NCI-H1092 treated with DMSO at 0.1 percent for 48 hours (cell line): ENCODE measurements at regions not wholly inside any gene's neighbourhood (a gene's known extent, or its start where the extent isn't known, plus 50 kb on each side); places are given as distances from the start of the nearest gene placed in this dataset.

ENCODE experiments used
- DNase-seq: peaks from one replicate; lab custom pipeline; 2025; lab: John Stamatoyannopoulos, UW

DNA sequence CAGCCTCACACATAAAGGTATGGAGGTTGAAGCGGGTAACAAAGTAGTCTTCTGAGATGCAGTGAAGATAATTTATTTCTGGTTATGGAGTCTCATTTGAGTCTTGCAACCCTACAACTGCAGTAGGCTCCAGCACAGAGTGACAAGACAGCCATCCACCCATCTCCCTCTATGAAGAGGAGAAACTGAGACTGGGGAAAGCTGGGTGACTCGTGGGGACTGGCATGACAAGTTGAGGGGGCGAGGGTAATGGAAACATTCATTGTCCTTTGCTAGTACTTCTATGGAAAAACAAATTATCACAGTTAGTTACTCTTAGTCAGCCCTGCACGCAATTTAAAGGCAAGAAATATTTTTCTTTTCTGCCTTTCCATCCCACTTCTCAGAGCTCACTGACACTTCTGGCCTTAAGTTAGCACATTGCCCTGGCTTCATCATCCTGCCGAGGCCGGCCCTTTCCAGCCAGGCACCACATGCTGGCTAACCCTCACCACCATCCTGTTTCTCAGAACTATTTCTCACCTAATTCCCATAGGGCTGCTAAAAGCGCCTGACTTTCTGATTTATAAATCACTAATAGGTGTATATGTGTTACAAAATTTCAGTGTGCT, 361.1 kb downstream of the ETS1 start:
- DNase-seq = no peak

DNA sequence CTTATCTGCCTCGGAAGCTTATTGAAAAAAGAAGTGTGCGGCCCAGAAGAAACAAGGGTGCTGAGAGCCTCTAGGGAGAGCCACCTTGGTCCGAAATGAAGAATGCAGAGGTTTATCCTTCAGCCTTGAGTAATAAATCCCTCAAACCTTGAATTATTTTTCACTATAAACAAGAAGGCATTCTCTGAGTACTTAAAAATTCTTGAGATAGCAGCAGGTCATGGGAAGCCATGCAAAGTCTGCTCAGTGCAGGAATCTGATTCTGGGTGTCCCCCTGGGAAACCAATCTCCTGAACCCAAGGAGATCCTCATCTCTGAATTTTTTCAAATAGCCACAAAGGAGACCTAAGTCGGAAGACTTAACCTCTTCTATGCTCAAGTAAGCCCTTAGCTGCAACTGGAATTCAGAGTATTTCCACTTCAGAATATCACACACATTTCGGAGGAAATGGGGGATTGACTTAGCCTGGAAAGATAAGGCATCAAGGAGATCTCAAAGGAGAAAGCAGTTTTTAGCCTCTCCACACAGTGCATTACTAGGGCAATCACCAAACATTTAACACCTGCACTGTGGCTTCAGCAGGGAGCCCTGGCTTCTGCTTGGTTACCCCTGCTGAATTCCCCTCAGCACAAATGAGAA, 365.0 kb downstream of the ETS1 start:
- DNase-seq = no peak

DNA sequence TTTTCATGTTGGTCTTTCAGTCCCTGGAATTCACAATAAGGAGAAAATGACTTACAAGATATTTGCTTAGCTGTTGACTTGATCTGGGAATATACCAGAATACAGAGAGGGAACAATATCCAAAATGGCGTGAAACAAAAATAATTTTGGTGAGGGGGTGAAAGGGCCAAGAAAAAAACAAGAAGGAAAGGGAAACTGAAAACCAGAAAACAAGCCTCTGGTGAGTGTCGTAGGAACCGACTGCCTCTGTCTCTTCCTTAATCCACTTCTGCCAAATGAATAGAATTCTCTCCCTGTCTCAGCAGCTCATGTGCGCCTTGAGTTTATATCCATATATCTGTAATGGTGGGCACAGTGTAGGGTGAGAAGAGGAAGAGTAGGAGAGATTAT, 367.6 kb downstream of the ETS1 start:
- DNase-seq = no peak

DNA sequence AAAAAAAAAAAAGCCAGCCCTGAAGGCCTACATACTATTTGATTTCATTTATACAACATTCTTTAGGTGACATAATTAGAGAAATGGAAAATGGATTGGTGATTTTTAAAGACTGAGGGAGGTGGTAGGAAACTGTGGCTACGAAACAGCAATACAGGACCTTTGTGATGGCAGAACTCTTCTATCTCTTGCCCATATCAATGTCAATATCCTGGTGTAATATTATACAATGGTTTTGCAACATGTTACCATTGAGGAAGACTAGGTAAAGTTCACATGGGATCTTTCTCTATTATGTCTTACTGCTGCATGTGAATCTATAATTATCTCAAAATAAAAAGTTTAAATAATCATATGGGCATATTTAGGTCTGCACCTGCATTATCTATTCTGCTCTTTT, 371.2 kb downstream of the ETS1 start:
- no peak for DNase-seq

DNA sequence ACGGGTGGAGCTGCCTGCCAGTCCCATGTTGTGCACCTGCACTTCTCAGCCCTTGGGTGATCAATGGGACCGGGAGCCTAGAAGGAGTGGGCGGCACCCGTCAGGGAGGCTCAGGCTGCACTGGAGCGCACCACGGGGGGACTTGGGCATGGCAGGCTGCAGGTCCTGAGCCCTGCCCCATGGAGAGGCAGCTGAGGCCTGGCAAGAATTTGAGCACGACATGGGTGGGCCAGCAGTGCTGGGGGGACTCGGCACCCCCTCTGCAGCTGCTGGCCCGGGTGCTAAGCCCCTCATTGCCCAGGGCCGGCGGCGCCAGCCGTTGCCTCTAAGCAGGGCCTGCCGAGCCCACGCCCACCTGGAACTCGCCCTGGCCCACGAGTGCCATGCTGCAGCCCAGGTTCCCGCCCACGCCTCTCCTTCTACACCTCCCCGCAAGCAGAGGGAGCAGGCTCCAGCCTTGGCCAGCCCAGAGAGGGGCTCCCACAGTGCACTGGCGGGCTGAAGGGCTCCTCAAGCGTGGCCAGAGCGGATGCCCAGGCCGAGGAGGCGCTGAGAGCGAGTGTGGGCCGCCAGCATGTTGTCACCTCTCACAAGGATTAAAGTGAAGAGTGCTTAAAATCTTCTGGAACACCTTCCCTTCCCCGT, 372.0 kb downstream of the ETS1 start:
- no peak for DNase-seq

DNA sequence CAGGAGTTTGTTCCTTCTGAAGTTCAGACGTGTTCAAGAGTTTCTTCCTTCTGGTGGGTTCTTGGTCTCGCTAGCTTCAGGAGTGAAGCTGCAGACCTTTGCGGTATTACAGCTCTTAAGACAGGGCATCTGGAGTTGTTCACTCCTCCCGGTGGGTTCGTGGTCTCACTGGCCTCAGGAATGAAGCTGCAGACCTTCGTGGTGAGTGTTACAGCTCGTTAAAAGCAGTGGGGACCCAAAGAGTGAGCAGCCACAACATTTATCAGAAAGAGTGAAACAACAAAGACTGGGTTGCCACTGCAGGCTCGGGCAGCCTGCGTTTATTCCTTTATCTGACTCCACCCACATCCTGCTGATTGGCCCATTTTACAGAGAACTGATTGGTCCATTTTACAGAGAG, 373.1 kb downstream of the ETS1 start:
- DNase-seq = no peak

DNA sequence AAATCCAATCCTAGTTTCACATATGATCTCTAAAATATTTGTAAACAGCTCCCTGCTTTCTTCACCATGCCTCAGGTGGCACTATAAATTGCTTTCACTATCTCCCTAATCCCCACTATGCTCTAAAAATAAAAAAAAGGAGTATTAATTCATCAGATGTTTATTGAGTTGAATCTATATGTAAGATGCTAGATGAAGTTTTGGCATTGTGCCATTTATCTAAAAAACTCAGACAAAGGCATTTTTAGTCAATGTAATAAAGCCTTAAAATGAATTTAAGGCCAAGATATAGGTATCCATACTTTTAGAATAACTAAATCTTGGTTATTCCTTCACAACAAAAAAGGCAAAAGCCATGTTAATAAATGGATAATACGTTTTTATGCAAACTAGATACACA, 373.9 kb downstream of the ETS1 start:
- DNase-seq = no peak

DNA sequence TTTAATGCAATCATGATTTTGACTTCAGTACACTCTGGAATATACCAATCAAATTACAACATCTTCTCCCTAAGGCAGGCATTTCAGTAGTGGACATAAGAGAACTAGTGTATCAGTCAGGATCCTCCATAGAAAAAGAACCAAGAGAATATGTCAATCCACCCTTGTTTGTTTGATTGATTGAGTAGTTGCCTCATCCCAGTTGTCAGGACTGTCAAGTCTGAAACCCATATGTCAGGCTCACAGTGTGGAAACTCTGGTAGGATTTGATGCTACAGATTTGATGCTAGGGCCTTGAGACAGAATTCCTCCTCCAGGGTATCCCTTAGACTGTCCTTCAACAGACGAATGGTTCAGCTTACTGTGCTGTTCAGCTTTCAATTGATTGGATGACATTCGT, 375.0 kb downstream of the ETS1 start:
- no peak for DNase-seq

DNA sequence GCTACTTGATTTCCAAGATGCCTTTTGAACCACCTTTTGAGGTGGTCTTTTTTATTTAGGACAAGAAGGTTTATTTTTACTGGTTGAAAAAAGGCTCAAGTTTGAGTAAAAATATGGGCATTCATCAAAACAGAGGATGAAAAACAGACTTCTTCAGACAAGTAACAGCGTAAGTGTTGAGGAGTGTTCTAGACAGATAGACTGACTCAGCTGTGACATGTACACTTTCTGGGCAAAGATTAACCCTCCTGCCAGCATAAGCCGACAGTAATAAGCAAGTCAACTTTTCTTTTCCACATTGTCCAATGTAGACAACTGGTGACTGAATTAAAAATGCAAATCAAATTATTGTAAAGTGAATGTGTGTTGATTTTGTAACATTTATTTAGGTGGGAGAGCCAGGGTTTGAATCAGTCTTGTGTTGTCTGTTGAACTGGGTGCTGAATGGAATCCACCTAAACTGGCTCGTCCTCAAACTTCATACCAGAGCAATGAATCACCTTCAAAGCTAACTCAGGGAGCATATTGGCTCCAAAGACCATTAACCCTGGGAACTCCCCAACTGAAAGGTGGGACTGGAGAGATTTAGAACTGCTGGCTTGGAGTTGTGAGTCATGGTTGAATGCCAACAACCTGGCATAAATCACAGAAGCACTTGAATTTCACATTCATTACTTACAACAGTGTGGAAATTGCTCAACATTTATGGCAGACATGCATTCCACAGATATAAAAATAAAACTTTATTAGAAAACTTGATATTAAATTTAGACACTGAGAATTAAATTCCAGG, 377.0 kb downstream of the ETS1 start:
- no peak for DNase-seq

DNA sequence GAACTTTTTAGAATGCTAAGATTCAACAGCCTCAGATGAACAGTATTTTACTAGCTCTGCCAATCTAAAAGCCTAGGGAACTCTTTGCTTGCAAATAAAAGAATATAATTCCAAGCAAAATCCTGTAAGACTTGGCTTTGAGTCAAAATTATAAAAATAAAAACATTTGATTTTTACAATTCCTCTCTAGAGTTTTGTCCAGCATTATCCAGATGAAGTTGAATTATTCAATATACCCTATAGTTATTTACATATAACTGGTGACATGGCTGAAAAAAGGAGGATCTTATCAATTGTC, 378.3 kb downstream of the ETS1 start:
- DNase-seq = no peak

DNA sequence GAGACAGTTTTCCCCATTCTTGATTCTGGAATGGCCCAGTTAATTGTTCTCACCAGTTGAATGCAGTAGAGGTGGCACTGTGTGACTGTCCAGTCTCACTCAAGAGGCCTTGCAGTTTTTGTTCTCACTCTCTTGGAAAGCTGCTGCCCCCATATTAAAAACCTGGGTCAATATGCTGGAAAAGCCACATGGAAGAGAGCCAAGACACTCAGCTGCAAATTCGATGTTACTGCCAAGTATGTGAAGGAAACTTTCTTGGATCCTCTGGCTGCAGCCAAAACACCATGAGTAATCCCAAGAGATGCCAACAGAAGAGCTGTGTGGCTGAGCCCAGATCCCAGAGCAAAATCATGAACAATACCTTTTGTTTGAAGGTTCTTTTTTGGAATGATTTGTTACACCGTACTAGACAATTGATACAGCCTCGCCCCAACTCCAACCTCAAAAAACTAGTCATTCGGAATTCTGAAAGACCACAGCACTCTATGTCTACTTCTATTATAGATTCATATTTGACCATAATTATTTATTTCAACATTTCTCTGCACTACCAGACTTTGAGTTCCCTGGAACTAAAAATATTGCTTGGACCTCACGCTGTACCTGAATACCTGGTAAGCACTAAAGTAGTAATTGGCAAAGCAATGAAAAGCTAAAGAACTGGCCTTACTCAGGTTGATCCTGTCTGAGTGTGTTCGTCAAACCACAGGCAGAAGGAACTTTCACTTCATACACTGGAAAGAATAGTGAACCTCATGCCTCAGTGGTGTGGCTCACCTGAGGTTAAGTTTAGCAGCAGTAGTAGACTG, 378.8 kb downstream of the ETS1 start:
- no peak for DNase-seq

DNA sequence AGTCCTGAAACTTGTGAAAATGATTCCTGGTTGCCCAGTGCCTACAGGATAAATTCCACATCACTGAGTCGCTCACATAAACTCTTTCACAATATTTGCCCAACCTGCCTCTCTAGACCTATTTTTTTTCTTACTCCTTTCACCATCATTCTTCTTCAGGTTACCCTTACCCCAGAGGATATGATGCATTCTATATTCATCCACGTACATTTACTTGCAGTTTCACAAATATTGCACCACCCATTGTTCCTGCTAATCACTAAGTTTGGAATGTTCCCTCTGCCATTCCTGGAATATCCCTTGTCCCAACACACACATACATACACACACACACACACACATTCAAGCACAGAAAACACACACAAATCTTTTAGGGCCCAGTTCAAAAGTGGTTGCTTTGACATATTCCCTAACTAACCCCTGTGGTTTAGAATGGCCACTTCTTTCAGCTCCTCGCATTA, 379.5 kb downstream of the ETS1 start:
- DNase-seq = no peak

DNA sequence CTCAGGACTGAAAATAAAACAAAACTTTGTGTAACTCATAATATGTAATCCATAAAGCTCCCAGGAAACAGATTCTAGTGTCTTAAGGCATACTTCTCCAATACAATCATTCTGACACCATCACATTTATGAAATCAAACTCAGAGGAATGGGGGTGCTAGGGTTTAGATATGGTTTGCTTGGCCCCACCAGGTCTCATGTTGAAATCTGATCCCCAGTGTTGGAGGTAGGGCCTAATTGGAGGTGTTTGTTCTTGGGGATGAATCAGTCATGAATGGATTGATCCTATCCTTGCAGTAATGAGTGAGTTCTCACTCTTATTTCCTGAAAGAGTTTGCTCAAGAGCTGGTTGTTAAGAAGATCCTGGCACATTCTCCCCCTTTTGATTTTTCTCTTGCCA, 380.9 kb downstream of the ETS1 start:
- no peak for DNase-seq

DNA sequence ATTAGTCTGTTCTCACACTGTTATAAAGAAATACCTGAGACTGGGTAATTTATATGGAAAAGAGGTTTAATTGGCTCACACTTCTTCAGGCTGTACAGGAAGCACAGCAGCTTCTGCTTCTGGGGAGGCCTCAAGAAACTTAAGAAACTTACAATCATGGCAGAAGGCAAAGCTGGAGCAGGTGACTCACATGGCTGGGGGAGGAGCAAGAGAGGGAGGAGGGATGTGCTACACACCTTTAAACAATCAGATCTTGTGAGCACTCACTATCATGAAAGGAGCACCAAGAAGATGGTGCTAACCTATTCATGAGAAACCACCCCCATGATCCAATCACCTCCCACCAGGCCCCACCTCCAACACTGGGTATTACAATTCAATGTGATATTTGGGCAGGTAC, 381.6 kb downstream of the ETS1 start:
- no peak for DNase-seq

DNA sequence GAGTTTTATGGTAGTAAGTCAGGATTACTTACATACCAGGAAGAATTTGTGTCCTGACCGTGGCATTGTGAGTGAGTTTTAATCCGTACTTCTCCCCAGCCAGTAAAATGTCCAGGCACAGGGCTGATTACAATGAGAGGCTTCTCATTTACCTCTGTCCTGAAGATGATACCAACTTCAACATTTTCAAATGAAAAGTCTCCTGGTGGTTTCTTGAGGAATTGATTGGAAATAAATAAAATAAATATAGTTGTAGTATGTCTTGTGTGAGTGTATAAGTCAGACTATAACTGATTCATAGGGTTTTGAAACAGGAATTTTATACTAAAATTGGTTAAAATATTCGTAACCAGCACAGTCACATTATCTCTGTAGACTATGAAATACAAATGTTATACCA, 382.5 kb downstream of the ETS1 start:
- DNase-seq = no peak

DNA sequence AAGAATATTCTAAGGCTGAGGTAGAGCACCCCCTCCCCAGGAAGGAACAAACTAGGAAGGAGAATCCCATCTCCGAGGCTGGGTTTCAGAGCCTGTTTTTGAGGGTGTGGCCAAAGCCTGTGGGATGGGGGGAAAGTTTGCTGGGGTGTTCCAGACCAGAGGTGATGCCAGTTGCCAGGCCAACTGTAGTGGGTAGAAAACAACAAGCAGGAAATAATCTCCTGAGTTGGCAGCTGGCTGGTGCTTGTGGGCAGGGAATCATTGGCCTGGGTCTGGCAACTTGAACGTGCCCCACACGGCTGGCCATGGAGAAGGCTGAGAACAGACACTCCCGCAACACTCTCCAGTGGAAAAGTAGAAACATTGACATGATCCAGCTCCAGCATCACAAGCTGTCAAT, 385.6 kb downstream of the ETS1 start:
- no peak for DNase-seq

DNA sequence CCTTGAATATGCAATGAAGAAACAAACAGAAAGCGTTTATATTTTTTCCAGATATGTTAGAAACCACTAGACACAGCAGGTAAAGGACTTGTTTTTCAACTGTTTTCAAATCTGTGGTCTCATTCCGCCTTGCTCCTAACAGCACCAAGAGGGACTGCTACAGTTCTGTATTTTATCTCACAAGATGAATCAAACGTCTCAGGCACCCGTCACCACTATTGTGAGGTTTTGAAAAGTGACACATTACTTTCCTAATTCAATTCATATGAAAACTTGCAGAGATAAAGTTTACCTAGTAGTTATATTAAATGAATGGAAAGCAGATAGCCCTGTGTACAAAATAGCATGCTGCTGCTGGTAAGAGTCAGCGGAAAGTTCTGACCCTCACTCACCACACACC, 386.3 kb downstream of the ETS1 start:
- no peak for DNase-seq

DNA sequence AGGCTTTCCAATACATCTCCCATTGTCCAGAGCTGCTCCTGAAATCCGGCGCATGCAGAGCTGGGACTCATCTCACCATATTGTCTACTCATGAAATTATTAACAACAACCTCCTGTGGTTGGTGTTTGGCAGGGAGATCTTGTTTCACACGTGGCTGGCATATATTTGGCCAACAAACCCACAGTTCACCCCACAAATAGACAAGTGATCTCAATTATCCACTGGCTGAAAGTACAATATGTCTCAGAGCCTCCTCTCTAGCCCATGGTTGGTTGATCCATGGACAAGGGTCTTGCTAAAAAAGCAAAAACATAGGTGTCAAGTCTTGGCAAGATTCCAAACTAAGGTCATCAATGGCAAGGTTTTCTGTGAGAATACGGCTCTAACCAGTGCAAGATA, 386.9 kb downstream of the ETS1 start:
- no peak for DNase-seq

DNA sequence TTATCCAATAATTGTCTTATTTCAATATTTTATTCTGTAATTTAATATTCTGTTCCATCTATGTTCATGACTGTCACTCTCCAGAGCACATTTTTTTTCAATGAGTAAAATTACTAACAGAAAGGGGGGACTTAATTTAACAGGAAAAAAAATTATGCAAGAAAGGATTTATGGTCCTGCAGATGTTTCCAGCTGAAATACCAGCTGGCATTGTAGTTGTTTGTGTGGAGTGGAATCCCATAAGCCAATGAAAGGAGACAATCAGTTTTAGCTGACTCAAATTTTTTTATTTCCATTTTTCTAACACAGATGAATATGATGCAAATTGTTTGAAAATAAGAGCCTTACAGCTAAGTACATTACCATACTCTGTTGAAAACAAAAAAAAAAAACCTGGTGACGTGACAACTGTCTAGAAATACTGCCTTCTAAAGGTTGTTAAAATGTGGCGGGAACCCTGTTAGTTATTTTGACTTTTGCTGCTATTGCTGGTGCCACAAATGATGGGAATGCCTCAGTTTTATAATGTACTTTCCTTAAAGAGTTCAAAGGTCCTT, 389.1 kb downstream of the ETS1 start:
- no peak for DNase-seq

DNA sequence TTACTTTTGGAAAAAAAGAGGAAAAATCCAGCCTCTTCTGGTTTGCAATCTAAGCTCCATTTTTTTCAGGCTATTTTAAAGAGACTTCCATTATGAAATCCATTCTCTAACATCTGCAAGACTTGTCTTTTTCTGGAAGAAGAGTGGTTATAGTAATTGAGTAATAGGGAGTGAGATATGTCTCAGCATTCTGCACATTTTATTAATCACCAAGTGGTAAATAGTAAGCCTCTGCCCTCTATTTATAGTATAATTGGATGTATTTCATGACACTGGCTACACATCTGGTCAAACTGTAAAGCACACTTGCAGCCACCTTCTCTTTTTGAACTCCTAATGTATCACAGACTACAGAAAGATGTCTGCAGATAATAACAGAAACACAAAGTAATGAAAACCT, 391.1 kb downstream of the ETS1 start:
- no peak for DNase-seq

DNA sequence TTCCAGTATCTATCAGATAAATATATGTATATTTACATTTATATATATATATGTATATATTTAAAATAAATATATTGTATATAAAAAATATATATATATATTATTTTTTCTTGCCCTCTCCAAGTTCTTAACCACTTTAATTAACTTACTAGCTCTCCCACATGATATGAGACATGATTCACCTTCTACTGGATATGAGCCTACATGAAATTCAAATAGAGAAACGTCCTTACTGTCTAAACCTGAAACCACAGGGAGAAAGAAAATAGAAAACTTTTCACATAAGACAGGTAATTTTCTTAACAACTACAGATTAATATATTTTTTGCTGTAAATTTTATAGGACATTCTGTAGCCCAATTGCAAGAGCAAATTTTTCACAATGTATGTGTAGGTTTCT, 391.6 kb downstream of the ETS1 start:
- no peak for DNase-seq
